Esophagus squamous epithelium (tissue), 5 donors: ENCODE measurements at regions not wholly inside any gene's neighbourhood (a gene's known extent, or its start where the extent isn't known, plus 50 kb on each side); places are given as distances from the start of the nearest gene placed in this dataset.

Experiments
- DNase-seq: peaks from one replicate; lab custom pipeline; 2025; lab: John Stamatoyannopoulos, UW
- H3K27ac ChIP-seq, 4 donors: fragments of 200-600 bp; sonication (generic); one replicate each; pipeline ENCODE4 v1.5.1; 2016 to 2019; ENCODE audit warnings: mild to moderate bottlenecking in 1 of 4
- H3K27me3 ChIP-seq, 4 donors: fragments of 200-600 bp; sonication (generic); 1 replicate in 3 of 4; 2 replicates in 1 of 4; pipeline versions ENCODE4 v1.5.1 to v1.6.0; 2017 to 2021; ENCODE audit warnings: antibody characterized with exemption in 1 of 4
- H3K36me3 ChIP-seq, 3 donors: fragments of 200-600 bp; sonication (generic); one replicate each; pipeline ENCODE4 v1.5.1; 2016 to 2019
- H3K4me1 ChIP-seq, 3 donors: fragments of 200-600 bp; sonication (generic); one replicate each; pipeline ENCODE4 v1.5.1; 2017 to 2019
- H3K4me3 ChIP-seq, 4 donors: fragments of 200-600 bp; sonication (generic); 1 replicate in 3 of 4; 2 replicates in 1 of 4; pipeline ENCODE4 v1.5.1; 2016 to 2019; ENCODE audit warnings: mild to moderate bottlenecking in 2 of 4, moderate library complexity in 1 of 4
- H3K9me3 ChIP-seq, 3 donors: fragments of 200-600 bp; sonication (generic); one replicate each; pipeline ENCODE4 v1.5.1; 2016 to 2019
- CTCF ChIP-seq, 6 experiments: fragments of 450-650 bp in 4 of 6; fragments of 200-600 bp in 2 of 6; sonication (generic) in 2 of 6; IDR thresholded peaks; one replicate each; pipeline ENCODE4 v1.5.1; 2016 to 2019; ENCODE audit warnings: antibody characterized with exemption in 6 of 6, mild to moderate bottlenecking in 4 of 6, moderate library complexity in 4 of 6
- POLR2A ChIP-seq, 4 donors: fragments of 450-650 bp; IDR thresholded peaks; one replicate each; pipeline ENCODE4 v1.6.1; 2017; ENCODE audit warnings: antibody characterized with exemption in 4 of 4, mild to moderate bottlenecking in 4 of 4, moderate library complexity in 3 of 4
- WGBS, 2 donors: methylation state at CpG; one replicate each; pipeline ENCODE4 v1.1.5; 2018; 5-methylcytosine and 5-hydroxymethylcytosine counted together
- intact Hi-C: fragments of 100-400 bp; cut with DNase I; formaldehyde crosslinking; loops from one replicate; pipeline ENCODE4 v1.15.0; 2022
- donor health status: DM: yes; HTN: yes; CAD: no.

- WGBS, 2 donors = 80 to 95% methylated on average over 5 to 6 of the region's 6 CpGs
- Histone ChIP-seq H3K4me3 (no peak overlapping the region), H3K27me3 (no peaks in the 10 kb centered on the region), H3K27ac (no peak overlapping the region), H3K4me1 (no peaks in the 10 kb centered on the region), H3K36me3 (no peaks in the 10 kb centered on the region), H3K9me3 (no peaks in the 10 kb centered on the region)
- intact Hi-C loops = no loop called here
- no peak for DNase-seq
- TF ChIP-seq POLR2A (IDR thresholded peaks at IDR 0.05) (no peak), CTCF (IDR thresholded peaks at IDR 0.05) (no peak)
These were observed 307.3 kb upstream of the MEIS1 start for GRCh38 chr2:66127656-66128055.

GRCh38 chr2:66127061-66127460 is 307.9 kb upstream of the MEIS1 start:
- intact Hi-C loops = no loop called here
- Histone ChIP-seq H3K27ac (no peak overlapping the region), H3K9me3 (no peaks in the 10 kb centered on the region), H3K27me3 (no peaks in the 10 kb centered on the region), H3K4me1 (no peaks in the 10 kb centered on the region), H3K36me3 (no peaks in the 10 kb centered on the region), H3K4me3 (no peak overlapping the region)
- 40 to 68% methylated on average over 4 to 5 of the region's 5 CpGs for WGBS, 2 donors
- no peak for TF ChIP-seq CTCF (IDR thresholded peaks at IDR 0.05)
- TF ChIP-seq POLR2A (IDR thresholded peaks at IDR 0.05) = no peak
- DNase-seq = no peak

GRCh38 chr2:66125951-66126350 is 309.0 kb upstream of the MEIS1 start:
- 74 to 81% methylated on average over 5 of the region's 5 CpGs for WGBS, 2 donors
- TF ChIP-seq POLR2A (IDR thresholded peaks at IDR 0.05) = no peak
- no peak for TF ChIP-seq CTCF (IDR thresholded peaks at IDR 0.05)
- no peaks in the 10 kb centered on the region for H3K9me3 ChIP-seq
- no peaks in the 10 kb centered on the region for H3K27me3 ChIP-seq
- no peak for DNase-seq
- intact Hi-C loops = no loop called here
- no peak overlapping the region for H3K27ac ChIP-seq
- H3K36me3 ChIP-seq = no peaks in the 10 kb centered on the region
- no peaks in the 10 kb centered on the region for H3K4me1 ChIP-seq
- H3K4me3 ChIP-seq = no peak overlapping the region

- H3K27me3 ChIP-seq = no peaks in the 10 kb centered on the region
- no peak for DNase-seq
- no peak overlapping the region for H3K27ac ChIP-seq
- 62 to 70% methylated on average over 2 of the region's 2 CpGs for WGBS, 2 donors
- no peak for TF ChIP-seq POLR2A (IDR thresholded peaks at IDR 0.05)
- no peak for TF ChIP-seq CTCF (IDR thresholded peaks at IDR 0.05)
- H3K4me3 ChIP-seq = no peak overlapping the region
- no peaks in the 10 kb centered on the region for H3K4me1 ChIP-seq
- no peaks in the 10 kb centered on the region for H3K36me3 ChIP-seq
- intact Hi-C loops = no loop called here
- H3K9me3 ChIP-seq = no peaks in the 10 kb centered on the region
These were observed 312.4 kb upstream of the MEIS1 start for GRCh38 chr2:66122516-66122915.

- DNase-seq = no peak
- no peak for TF ChIP-seq POLR2A (IDR thresholded peaks at IDR 0.05)
- intact Hi-C loops = no loop called here
These were observed 313.0 kb upstream of the MEIS1 start for GRCh38 chr2:66121946-66122345.

GRCh38 chr2:66113988-66114625 is 320.8 kb upstream of the MEIS1 start:
- H3K27ac ChIP-seq = no peak overlapping the region
- H3K36me3 ChIP-seq = no peaks in the 10 kb centered on the region
- no peaks in the 10 kb centered on the region for H3K9me3 ChIP-seq
- no peak for DNase-seq
- H3K4me3 ChIP-seq = no peak overlapping the region
- 82 to 86% methylated on average over 2 of the region's 2 CpGs for WGBS, 2 donors
- no peaks in the 10 kb centered on the region for H3K27me3 ChIP-seq
- no peak for TF ChIP-seq CTCF (IDR thresholded peaks at IDR 0.05)
- TF ChIP-seq POLR2A (IDR thresholded peaks at IDR 0.05) = no peak
- no peaks in the 10 kb centered on the region for H3K4me1 ChIP-seq
- intact Hi-C loops = no loop called here

More at GRCh38 chr2:66121946-66122345, 313.0 kb upstream of the MEIS1 start:
- WGBS, 2 donors = 54 to 62% methylated on average over 3 of the region's 3 CpGs
- no peaks in the 10 kb centered on the region for H3K9me3 ChIP-seq
- no peaks in the 10 kb centered on the region for H3K27me3 ChIP-seq
- no peak overlapping the region for H3K4me3 ChIP-seq
- no peaks in the 10 kb centered on the region for H3K36me3 ChIP-seq
- H3K27ac ChIP-seq = no peak overlapping the region
- H3K4me1 ChIP-seq = no peaks in the 10 kb centered on the region
